DMS53 treated with DMSO at 0.1 percent for 48 hours (cell line): ENCODE measurements at regions not wholly inside any gene's neighbourhood (a gene's known extent, or its start where the extent isn't known, plus 50 kb on each side); places are given as distances from the start of the nearest gene placed in this dataset.
"Not testable (repeated sequence)": the region's sequence is repeated elsewhere in the genome, so short reads cannot be mapped to it uniquely, and the experiment has no call there.

Experiments
- DNase-seq: peaks from one replicate; lab custom pipeline; 2025; ENCODE audit not compliant: unreplicated experiment; lab: John Stamatoyannopoulos, UW

- no peak for DNase-seq
Measured at GRCh38 chr2:179332903-179333302, 68.3 kb upstream of the SESTD1 start.

- DNase-seq, result no peak
Measured at GRCh38 chr2:179331061-179331460, 66.4 kb upstream of the SESTD1 start.

- DNase-seq, result no peak
Measured at GRCh38 chr2:179322289-179322688, 57.7 kb upstream of the SESTD1 start.

- DNase-seq, result not testable (repeated sequence)
Measured at GRCh38 chr2:179321034-179321433, 56.4 kb upstream of the SESTD1 start.

- DNase-seq, result not testable (repeated sequence)
Measured at GRCh38 chr2:179314729-179315128, 50.1 kb upstream of the SESTD1 start.
